MCF 10A (cell line): ENCODE measurements at regions not wholly inside any gene's neighbourhood (a gene's known extent, or its start where the extent isn't known, plus 50 kb on each side); places are given as distances from the start of the nearest gene placed in this dataset.

Experiments used
- BruUV-seq: library from RNA; stranded (reverse); fragments of 400-500 nt; replicated peaks from 2 replicates; lab custom pipeline; 2021; lab: Mats Ljungman, UMichigan
- CTCF ChIA-PET: fragments of 300-600 bp; sonication (Branson Sonifier 250); formaldehyde crosslinking; extraction: SDS; loops from one replicate; lab custom pipeline; 2021; ENCODE audit warnings: antibody characterized with exemption, inconsistent platforms; lab: Yijun Ruan, JAX
- POLR2A ChIA-PET: fragments of 300-600, 350-650 bp; sonication (Branson Sonifier 250); formaldehyde crosslinking; extraction: SDS; loops from one replicate; lab custom pipeline; 2020; ENCODE audit warnings: antibody characterized with exemption, inconsistent platforms; lab: Yijun Ruan, JAX
- DNase-seq: peaks from one replicate; pipeline ENCODE4 v3.0.0-alpha.2; 2018; ENCODE audit not compliant: unreplicated experiment
- H3K27ac Mint-ChIP-seq: one replicate; pipeline ENCODE4 v1.8.0; 2022; ENCODE audit warnings: mild to moderate bottlenecking, low read depth, mixed read lengths; ENCODE audit not compliant: unreplicated experiment
- H3K27me3 Mint-ChIP-seq: one replicate; pipeline ENCODE4 v1.8.0; 2022; ENCODE audit warnings: mixed read lengths; ENCODE audit not compliant: insufficient read depth, unreplicated experiment
- H3K36me3 Mint-ChIP-seq: one replicate; pipeline ENCODE4 v1.8.0; 2022; ENCODE audit warnings: mild to moderate bottlenecking, moderate library complexity, mixed read lengths; ENCODE audit not compliant: insufficient read depth, unreplicated experiment
- H3K4me1 Mint-ChIP-seq: one replicate; pipeline ENCODE4 v1.8.0; 2022; ENCODE audit warnings: mixed read lengths; ENCODE audit not compliant: insufficient read depth, unreplicated experiment
- H3K4me3 Mint-ChIP-seq: one replicate; pipeline ENCODE4 v1.8.0; 2022; ENCODE audit warnings: mild to moderate bottlenecking, moderate library complexity, mixed read lengths; ENCODE audit not compliant: unreplicated experiment
- H3K9me3 Mint-ChIP-seq: one replicate; pipeline ENCODE4 v1.8.0; 2022; ENCODE audit warnings: mixed read lengths; ENCODE audit not compliant: unreplicated experiment
- intact Hi-C: fragments of 100-400 bp; cut with micrococcal nuclease; formaldehyde crosslinking; loops from 2 replicates; pipeline ENCODE4 v1.14.1; 2022
- TF ChIP-seq, protein P1 (sequence below): fragments of 200-600 bp; IDR thresholded peaks from one replicate; pipeline ENCODE4 v1.8.0; 2022; ENCODE audit warnings: antibody characterized with exemption, mild to moderate bottlenecking; ENCODE audit not compliant: unreplicated experiment

DNA sequence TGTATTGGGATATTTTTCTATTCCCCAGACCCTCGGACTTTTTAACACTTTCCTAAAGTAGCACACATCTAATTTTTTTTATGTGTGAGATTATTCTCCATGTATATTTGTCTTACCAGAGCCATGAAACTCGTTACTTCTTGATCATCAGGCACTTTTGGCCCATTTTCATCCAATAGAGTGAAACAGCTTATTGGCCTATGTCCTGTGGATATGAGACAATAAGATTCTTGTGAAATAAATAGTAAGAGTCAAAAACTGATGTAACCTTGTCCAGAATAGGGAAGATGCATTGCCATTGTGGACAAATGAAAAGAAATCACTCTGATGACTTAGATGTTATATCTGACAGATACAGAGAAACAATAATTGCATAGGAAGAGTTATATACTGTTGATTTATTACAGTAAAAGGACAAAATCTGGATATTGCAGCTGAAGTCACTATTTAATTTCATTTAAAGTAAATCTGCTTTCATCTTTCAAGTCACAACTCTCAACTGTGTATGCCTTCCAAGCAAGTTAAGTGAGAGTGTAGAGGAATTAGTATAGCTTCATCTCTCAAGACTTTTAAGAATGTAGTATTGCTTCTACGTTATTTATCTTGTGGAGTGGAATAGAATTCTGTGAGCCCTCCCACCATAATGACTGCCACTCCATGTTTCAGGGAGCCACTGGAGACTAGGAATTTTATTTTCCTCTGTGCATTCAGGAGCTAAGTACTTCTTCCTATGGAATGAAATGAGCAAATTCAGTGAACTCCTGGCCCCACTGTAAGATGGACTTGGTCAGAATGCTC, 86.9 kb downstream of the ADAMTS1 start:
- no TSS peak for BruUV-seq
- POLR2A ChIA-PET: interaction anchor here (0.6 kb wide), 1 partner anchor 19 kb away, joined by 3 read pairs; no protein-coding TSS in a partner anchor
- CTCF ChIA-PET: interaction anchor here (0.5 to 1.0 kb wide), 3 partner anchors 9 to 94 kb away, joined by 3 to 4 read pairs (median 3); no protein-coding TSS in a partner anchor
- Mint-ChIP-seq H3K4me3 (no peak overlapping the region), H3K27ac (no peak overlapping the region), H3K27me3 (no peaks in the 10 kb centered on the region), H3K9me3 (no peaks in the 10 kb centered on the region), H3K36me3 (no peaks in the 10 kb centered on the region), H3K4me1 (peaks cover 14% of the 10 kb centered on the region)
- TF ChIP-seq, protein P1, sequence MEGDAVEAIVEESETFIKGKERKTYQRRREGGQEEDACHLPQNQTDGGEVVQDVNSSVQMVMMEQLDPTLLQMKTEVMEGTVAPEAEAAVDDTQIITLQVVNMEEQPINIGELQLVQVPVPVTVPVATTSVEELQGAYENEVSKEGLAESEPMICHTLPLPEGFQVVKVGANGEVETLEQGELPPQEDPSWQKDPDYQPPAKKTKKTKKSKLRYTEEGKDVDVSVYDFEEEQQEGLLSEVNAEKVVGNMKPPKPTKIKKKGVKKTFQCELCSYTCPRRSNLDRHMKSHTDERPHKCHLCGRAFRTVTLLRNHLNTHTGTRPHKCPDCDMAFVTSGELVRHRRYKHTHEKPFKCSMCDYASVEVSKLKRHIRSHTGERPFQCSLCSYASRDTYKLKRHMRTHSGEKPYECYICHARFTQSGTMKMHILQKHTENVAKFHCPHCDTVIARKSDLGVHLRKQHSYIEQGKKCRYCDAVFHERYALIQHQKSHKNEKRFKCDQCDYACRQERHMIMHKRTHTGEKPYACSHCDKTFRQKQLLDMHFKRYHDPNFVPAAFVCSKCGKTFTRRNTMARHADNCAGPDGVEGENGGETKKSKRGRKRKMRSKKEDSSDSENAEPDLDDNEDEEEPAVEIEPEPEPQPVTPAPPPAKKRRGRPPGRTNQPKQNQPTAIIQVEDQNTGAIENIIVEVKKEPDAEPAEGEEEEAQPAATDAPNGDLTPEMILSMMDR: no peak
- intact Hi-C loops: no loop called here
- no peak for DNase-seq

DNA sequence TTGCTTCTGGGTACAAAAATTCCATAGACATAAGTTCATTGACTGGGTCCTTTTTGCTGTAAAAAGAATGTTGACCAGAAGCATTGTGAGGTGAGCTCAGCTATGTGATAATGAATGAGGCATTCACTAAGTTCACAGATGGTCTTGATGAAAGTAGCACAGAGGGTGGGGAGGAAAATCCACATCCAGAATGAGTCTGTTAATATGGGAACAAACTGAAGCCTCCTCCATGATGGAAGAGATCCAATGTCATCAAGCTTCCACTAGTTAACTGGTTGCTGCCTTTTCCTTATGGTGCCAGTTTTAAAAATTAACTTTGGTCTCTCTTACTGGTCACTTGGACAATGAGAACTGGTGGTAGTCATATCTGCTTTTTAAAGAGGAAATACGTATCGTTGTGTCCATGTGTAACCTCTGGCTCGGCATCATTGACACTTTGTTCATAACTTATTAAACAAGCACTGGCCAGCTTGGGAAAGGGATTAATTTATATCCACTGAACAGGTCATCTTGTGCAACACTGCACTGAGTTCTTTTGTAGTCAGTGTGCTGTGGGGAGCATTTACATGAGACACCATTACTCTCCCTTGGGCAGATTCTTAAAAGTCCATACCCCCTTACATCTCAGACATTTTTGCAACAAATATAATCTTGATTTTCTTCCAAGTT, 88.6 kb downstream of the ADAMTS1 start:
- Mint-ChIP-seq H3K4me1 (peaks cover 8% of the 10 kb centered on the region), H3K4me3 (no peak overlapping the region), H3K36me3 (no peaks in the 10 kb centered on the region), H3K9me3 (no peaks in the 10 kb centered on the region), H3K27me3 (no peaks in the 10 kb centered on the region), H3K27ac (no peak overlapping the region)
- BruUV-seq: no TSS peak
- intact Hi-C loops: no loop called here
- ChIA-PET POLR2A (no interaction called here), CTCF (interaction anchor here (1.2 kb wide), 1 partner anchor 88 kb away, joined by 4 read pairs; no protein-coding TSS in a partner anchor)
- DNase-seq: no peak
- TF ChIP-seq, protein P1: no peak

DNA sequence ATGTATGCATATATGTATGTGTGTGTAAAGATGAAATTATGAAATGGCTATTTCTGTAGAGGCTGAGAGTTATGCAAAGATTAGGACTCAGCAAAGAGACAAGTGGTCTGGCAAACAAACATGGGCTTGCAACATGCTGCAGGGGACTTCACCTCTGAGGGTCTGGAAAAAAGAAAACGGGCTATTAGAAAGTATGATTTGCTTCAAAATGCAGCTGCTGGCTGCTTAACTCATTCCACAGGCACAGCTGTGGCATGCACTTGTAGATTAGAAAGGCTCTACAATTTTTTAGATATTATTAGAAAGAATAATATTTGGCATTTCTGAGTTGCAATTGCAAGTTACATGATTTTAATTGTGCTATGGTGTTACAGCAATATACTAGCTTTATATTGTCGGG, 90.4 kb downstream of the ADAMTS1 start:
- Mint-ChIP-seq H3K9me3 (no peaks in the 10 kb centered on the region), H3K27me3 (no peaks in the 10 kb centered on the region), H3K36me3 (no peaks in the 10 kb centered on the region), H3K4me3 (no peak overlapping the region), H3K4me1 (peaks cover 3% of the 10 kb centered on the region), H3K27ac (no peak overlapping the region)
- no peak for DNase-seq
- intact Hi-C loops: no loop called here
- ChIA-PET POLR2A (interaction anchor here (0.7 kb wide), 1 partner anchor 41 kb away, joined by 3 read pairs; no protein-coding TSS in a partner anchor), CTCF (interaction anchor here (0.7 kb wide), 1 partner anchor 29 kb away, joined by 3 read pairs; no protein-coding TSS in a partner anchor)
- BruUV-seq: no TSS peak
- TF ChIP-seq, protein P1: no peak

DNA sequence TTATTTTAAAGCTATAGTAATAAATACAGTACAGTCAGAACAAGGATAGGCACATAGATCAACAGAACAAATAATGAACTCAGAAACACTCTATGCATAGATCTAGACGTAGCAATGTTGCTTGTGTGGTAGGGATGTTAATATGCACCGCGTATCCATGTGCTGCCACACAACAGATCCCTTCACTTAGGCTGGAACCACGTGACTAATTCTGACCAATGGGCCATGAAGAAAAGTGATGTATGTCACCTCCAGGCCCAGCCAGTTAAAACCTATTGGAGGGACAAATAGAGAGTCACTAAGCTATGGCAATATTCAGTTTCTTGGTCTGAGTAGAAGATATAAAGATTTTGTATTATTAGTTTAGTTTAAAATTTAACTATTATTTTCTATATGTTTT, 91.4 kb downstream of the ADAMTS1 start:
- DNase-seq: no peak
- BruUV-seq: no TSS peak
- H3K4me1 Mint-ChIP-seq: peaks cover 3% of the 10 kb centered on the region
- no peaks in the 10 kb centered on the region for H3K9me3 Mint-ChIP-seq
- POLR2A ChIA-PET: no interaction called here
- intact Hi-C loops: no loop called here
- TF ChIP-seq, protein P1: no peak
- CTCF ChIA-PET: interaction anchor here (0.6 kb wide), 1 partner anchor 15 kb away, joined by 3 read pairs; no protein-coding TSS in a partner anchor
- H3K36me3 Mint-ChIP-seq: no peaks in the 10 kb centered on the region
- H3K27me3 Mint-ChIP-seq: no peaks in the 10 kb centered on the region
- no peak overlapping the region for H3K4me3 Mint-ChIP-seq
- no peak overlapping the region for H3K27ac Mint-ChIP-seq
